ENCODE measurements at regions not wholly inside any gene's neighbourhood (a gene's known extent, or its start where the extent isn't known, plus 50 kb on each side); places are given as distances from the start of the nearest gene placed in this dataset.

DNA sequence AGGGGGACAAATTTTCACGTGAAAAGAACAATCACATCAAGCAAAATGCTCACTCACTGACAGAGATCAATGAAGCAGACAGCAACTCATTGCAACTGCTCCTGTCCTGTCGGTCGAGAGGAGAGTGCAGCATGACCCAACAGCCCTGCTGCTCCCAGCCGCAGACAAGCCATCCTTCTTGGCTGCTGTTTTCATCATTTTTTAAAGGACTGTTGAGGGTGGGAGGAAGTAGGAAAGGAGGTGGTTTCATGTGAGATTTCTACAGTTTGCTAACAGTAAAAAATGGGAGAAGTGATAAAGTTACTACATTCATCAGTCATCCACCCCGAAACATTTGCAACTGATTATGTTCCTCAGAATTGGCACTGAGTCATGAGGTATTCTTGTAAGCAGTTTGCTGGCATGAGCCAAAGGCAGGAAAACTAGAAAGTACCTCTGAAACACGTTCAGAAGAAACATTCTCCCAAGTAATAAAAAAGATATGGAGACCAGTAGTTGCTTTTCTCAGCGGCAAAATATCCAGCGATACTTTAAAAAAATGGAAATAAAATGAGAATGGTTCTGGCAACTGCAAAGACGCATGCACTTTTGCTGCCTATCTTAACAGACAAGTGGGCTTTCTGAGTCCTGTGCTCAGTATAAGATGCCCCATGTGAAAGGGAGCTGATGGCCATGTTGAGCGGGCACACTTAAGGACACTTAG is 72.0 kb upstream of the CLDN14 start:
- TF ChIP-seq, protein P1, sequence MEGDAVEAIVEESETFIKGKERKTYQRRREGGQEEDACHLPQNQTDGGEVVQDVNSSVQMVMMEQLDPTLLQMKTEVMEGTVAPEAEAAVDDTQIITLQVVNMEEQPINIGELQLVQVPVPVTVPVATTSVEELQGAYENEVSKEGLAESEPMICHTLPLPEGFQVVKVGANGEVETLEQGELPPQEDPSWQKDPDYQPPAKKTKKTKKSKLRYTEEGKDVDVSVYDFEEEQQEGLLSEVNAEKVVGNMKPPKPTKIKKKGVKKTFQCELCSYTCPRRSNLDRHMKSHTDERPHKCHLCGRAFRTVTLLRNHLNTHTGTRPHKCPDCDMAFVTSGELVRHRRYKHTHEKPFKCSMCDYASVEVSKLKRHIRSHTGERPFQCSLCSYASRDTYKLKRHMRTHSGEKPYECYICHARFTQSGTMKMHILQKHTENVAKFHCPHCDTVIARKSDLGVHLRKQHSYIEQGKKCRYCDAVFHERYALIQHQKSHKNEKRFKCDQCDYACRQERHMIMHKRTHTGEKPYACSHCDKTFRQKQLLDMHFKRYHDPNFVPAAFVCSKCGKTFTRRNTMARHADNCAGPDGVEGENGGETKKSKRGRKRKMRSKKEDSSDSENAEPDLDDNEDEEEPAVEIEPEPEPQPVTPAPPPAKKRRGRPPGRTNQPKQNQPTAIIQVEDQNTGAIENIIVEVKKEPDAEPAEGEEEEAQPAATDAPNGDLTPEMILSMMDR (conservative IDR thresholded peaks at IDR 0.05; ENCODE audit: low read length): no peak
- no peak for TF ChIP-seq EZH2phosphoT487 (IDR thresholded peaks at IDR 0.05; ENCODE audit: borderline replicate concordance, low read depth, low read length)

All from OCI-LY7 (cell line).